Trophoblast cell (in vitro differentiated cells and primary cell): ENCODE measurements at regions not wholly inside any gene's neighbourhood (a gene's known extent, or its start where the extent isn't known, plus 50 kb on each side); places are given as distances from the start of the nearest gene placed in this dataset.

ENCODE experiments used
- DNase-seq, 2 donors: peaks; one replicate each; pipeline ENCODE4 v3.0.0-alpha.2; 2016
- H2AFZ ChIP-seq: 2 replicates; pipeline ENCODE4 v1.6.1; 2013; ENCODE audit warnings: low read length, moderate library complexity, mild to moderate bottlenecking; ENCODE audit not compliant: insufficient read depth, poor library complexity
- H2AK5ac ChIP-seq: 2 replicates; pipeline ENCODE4 v1.6.1; 2013; ENCODE audit warnings: mild to moderate bottlenecking, low read length
- H2BK120ac ChIP-seq: 2 replicates; pipeline ENCODE4 v1.6.1; 2013; ENCODE audit warnings: low read length, mild to moderate bottlenecking, moderate library complexity; ENCODE audit not compliant: insufficient read depth, poor library complexity
- H2BK12ac ChIP-seq: 2 replicates; pipeline ENCODE4 v1.6.1; 2013; ENCODE audit warnings: mild to moderate bottlenecking, low read length, moderate library complexity
- H2BK5ac ChIP-seq: 2 replicates; pipeline ENCODE4 v1.6.1; 2013; ENCODE audit warnings: low read length, low read depth, moderate library complexity, mild to moderate bottlenecking; ENCODE audit not compliant: poor library complexity
- H3K14ac ChIP-seq: 2 replicates; pipeline ENCODE4 v1.6.1; 2013; ENCODE audit warnings: mild to moderate bottlenecking, low read length
- H3K18ac ChIP-seq: 2 replicates; pipeline ENCODE4 v1.6.1; 2013; ENCODE audit warnings: mild to moderate bottlenecking, low read length
- H3K23ac ChIP-seq: 2 replicates; pipeline ENCODE4 v1.6.1; 2013; ENCODE audit warnings: low read length
- H3K27ac ChIP-seq: 2 replicates; pipeline ENCODE4 v1.5.1; 2013; ENCODE audit warnings: low read depth, mild to moderate bottlenecking, inconsistent platforms, low read length, moderate library complexity
- H3K27me3 ChIP-seq: 2 replicates; pipeline ENCODE4 v1.6.1; 2013; ENCODE audit warnings: inconsistent platforms, mild to moderate bottlenecking, low read length, moderate library complexity; ENCODE audit not compliant: insufficient read depth
- H3K36me3 ChIP-seq, 2 experiments: 1 replicate in 1 of 2; 2 replicates in 1 of 2; pipeline ENCODE4 v1.6.1; 2013; ENCODE audit warnings: low read length in 2 of 2, mild to moderate bottlenecking in 2 of 2, moderate library complexity in 1 of 2; ENCODE audit not compliant: insufficient read depth in 2 of 2, control insufficient read depth in 1 of 2
- H3K4ac ChIP-seq: 2 replicates; pipeline ENCODE4 v1.6.1; 2013; ENCODE audit warnings: low read depth, mild to moderate bottlenecking, low read length, moderate library complexity
- H3K4me1 ChIP-seq, 2 experiments: 1 replicate in 1 of 2; 2 replicates in 1 of 2; pipeline ENCODE4 v1.6.1; 2013; ENCODE audit warnings: low read length in 2 of 2, mild to moderate bottlenecking in 2 of 2, moderate library complexity in 1 of 2; ENCODE audit not compliant: insufficient read depth in 2 of 2, control insufficient read depth in 1 of 2
- H3K4me2 ChIP-seq: 2 replicates; pipeline ENCODE4 v1.6.1; 2013; ENCODE audit warnings: inconsistent platforms, mild to moderate bottlenecking, low read length, moderate library complexity
- H3K4me3 ChIP-seq: 2 replicates; pipeline ENCODE4 v1.5.1; 2013; ENCODE audit warnings: mild to moderate bottlenecking, low read depth, low read length, inconsistent platforms
- H3K79me1 ChIP-seq: one replicate; pipeline ENCODE4 v1.6.1; 2013; ENCODE audit warnings: low read length
- H3K79me2 ChIP-seq: 2 replicates; pipeline ENCODE4 v1.6.1; 2013; ENCODE audit warnings: low read length, mild to moderate bottlenecking; ENCODE audit not compliant: control insufficient read depth, insufficient read depth, poor library complexity
- H3K9ac ChIP-seq: 2 replicates; pipeline ENCODE4 v1.6.1; 2013; ENCODE audit warnings: mild to moderate bottlenecking, low read length
- H3K9me3 ChIP-seq: 2 replicates; pipeline ENCODE4 v1.6.1; 2013; ENCODE audit warnings: low read depth, mild to moderate bottlenecking, control low read depth, inconsistent platforms, low read length; ENCODE audit not compliant: insufficient read depth
- H4K12ac ChIP-seq: 2 replicates; pipeline ENCODE4 v1.6.1; 2013; ENCODE audit warnings: low read depth, mild to moderate bottlenecking, low read length, moderate library complexity
- H4K8ac ChIP-seq: 2 replicates; pipeline ENCODE4 v1.6.1; 2013; ENCODE audit warnings: low read depth, mild to moderate bottlenecking, low read length, moderate library complexity
- H4K91ac ChIP-seq: one replicate; pipeline ENCODE4 v1.6.1; 2013; ENCODE audit warnings: low read depth, mild to moderate bottlenecking, low read length, moderate library complexity
- WGBS: extraction: QIAGEN DNeasy Blood & Tissue Kit; methylation state at CpG from one replicate; pipeline ENCODE4 v1.1.7; 2013; ENCODE audit warnings: missing lambda C conversion rate; ENCODE audit not compliant: insufficient read length, insufficient coverage; ENCODE audit errors: extremely low coverage; 5-methylcytosine and 5-hydroxymethylcytosine counted together

- H2BK120ac ChIP-seq = no peak overlapping the region
These were observed 91.9 kb downstream of the DAD1 start for GRCh38 chr14:22497144-22497423.

GRCh38 chr14:22494486-22495135 lies 94.4 kb downstream of the DAD1 start:
- H3K14ac ChIP-seq = no peak overlapping the region
- no CpG with 5 or more reads among the region's 5 CpGs for whole genome bisulfite sequencing

More at GRCh38 chr14:22497144-22497423, 91.9 kb downstream of the DAD1 start:
- no CpG with 5 or more reads among the region's 2 CpGs for WGBS
- no peak overlapping the region for H2BK5ac ChIP-seq
- H4K91ac ChIP-seq = no peak overlapping the region
- no peak for DNase-seq
- H4K12ac ChIP-seq = no peak overlapping the region
- no peak overlapping the region for H4K8ac ChIP-seq
- no peaks in the 10 kb centered on the region for H3K79me2 ChIP-seq
- no peak overlapping the region for H3K4me3 ChIP-seq
- H3K36me3 ChIP-seq = no peaks in the 10 kb centered on the region
- H2BK12ac ChIP-seq = no peak overlapping the region
- peaks cover 4% of the 10 kb centered on the region in 2 experiments for H3K4me1 ChIP-seq
- no peak overlapping the region for H3K27ac ChIP-seq
- no peak overlapping the region for H2AFZ ChIP-seq
- H3K23ac ChIP-seq = no peak overlapping the region
- H3K9ac ChIP-seq = no peak overlapping the region
- H3K27me3 ChIP-seq = no peaks in the 10 kb centered on the region
- H2AK5ac ChIP-seq = no peak overlapping the region
- H3K4me2 ChIP-seq = no peak overlapping the region
- H3K9me3 ChIP-seq = no peaks in the 10 kb centered on the region
- no peak overlapping the region for H3K14ac ChIP-seq
- no peak overlapping the region for H3K18ac ChIP-seq
- H3K4ac ChIP-seq = no peak overlapping the region
- no peaks in the 10 kb centered on the region for H3K79me1 ChIP-seq

GRCh38 chr14:22493753-22494152 lies 95.3 kb downstream of the DAD1 start:
- no peaks in the 10 kb centered on the region for H3K79me2 ChIP-seq
- no peak overlapping the region for H3K27ac ChIP-seq
- no peak overlapping the region for H2BK120ac ChIP-seq
- H3K4me3 ChIP-seq = no peak overlapping the region
- H3K36me3 ChIP-seq = no peaks in the 10 kb centered on the region
- H3K9ac ChIP-seq = no peak overlapping the region
- no peaks in the 10 kb centered on the region for H3K4me1 ChIP-seq
- H3K4ac ChIP-seq = no peak overlapping the region
- no peaks in the 10 kb centered on the region for H3K9me3 ChIP-seq
- H4K8ac ChIP-seq = no peak overlapping the region
- H2AFZ ChIP-seq = no peak overlapping the region
- H4K91ac ChIP-seq = no peak overlapping the region
- H2AK5ac ChIP-seq = no peak overlapping the region
- no peak for DNase-seq
- no peak overlapping the region for H2BK12ac ChIP-seq
- no CpG with 5 or more reads among the region's 2 CpGs for WGBS
- H4K12ac ChIP-seq = no peak overlapping the region
- no peak overlapping the region for H3K14ac ChIP-seq
- H3K79me1 ChIP-seq = no peaks in the 10 kb centered on the region
- H3K4me2 ChIP-seq = no peak overlapping the region
- no peak overlapping the region for H3K23ac ChIP-seq
- no peak overlapping the region for H2BK5ac ChIP-seq
- H3K18ac ChIP-seq = no peak overlapping the region
- no peaks in the 10 kb centered on the region for H3K27me3 ChIP-seq

More at GRCh38 chr14:22494486-22495135, 94.4 kb downstream of the DAD1 start:
- Histone ChIP-seq H3K4me2 (no peak overlapping the region), H3K27ac (no peak overlapping the region), H3K4me1 (no peaks in the 10 kb centered on the region), H4K91ac (no peak overlapping the region), H3K18ac (no peak overlapping the region), H3K36me3 (no peaks in the 10 kb centered on the region), H2BK120ac (no peak overlapping the region), H3K27me3 (no peaks in the 10 kb centered on the region), H2BK5ac (no peak overlapping the region), H2AFZ (no peak overlapping the region), H3K4ac (no peak overlapping the region), H3K79me1 (no peaks in the 10 kb centered on the region), H3K79me2 (no peaks in the 10 kb centered on the region), H3K9me3 (no peaks in the 10 kb centered on the region), H3K4me3 (no peak overlapping the region), H4K8ac (no peak overlapping the region), H2AK5ac (no peak overlapping the region), H3K9ac (no peak overlapping the region), H3K23ac (no peak overlapping the region), H4K12ac (no peak overlapping the region), H2BK12ac (no peak overlapping the region)
- no peak for DNase-seq

GRCh38 chr14:22492622-22493542 lies 96.1 kb downstream of the DAD1 start:
- Histone ChIP-seq H3K27ac (no peak overlapping the region), H3K4me2 (no peak overlapping the region), H3K9me3 (no peaks in the 10 kb centered on the region), H3K4ac (no peak overlapping the region), H4K12ac (no peak overlapping the region), H3K18ac (no peak overlapping the region), H2AK5ac (no peak overlapping the region), H3K79me1 (no peaks in the 10 kb centered on the region), H3K79me2 (no peaks in the 10 kb centered on the region), H2BK5ac (no peak overlapping the region), H3K36me3 (no peaks in the 10 kb centered on the region), H4K8ac (no peak overlapping the region), H2BK12ac (no peak overlapping the region), H2AFZ (no peak overlapping the region), H3K9ac (no peak overlapping the region), H2BK120ac (no peak overlapping the region), H3K23ac (no peak overlapping the region), H4K91ac (no peak overlapping the region), H3K14ac (no peak overlapping the region), H3K4me1 (no peaks in the 10 kb centered on the region), H3K4me3 (no peak overlapping the region), H3K27me3 (no peaks in the 10 kb centered on the region)
- WGBS = no CpG with 5 or more reads among the region's 15 CpGs
- no peak for DNase-seq
